Testis (tissue), 2 donors: ENCODE measurements at regions not wholly inside any gene's neighbourhood (a gene's known extent, or its start where the extent isn't known, plus 50 kb on each side); places are given as distances from the start of the nearest gene placed in this dataset.

ENCODE experiments used
- POLR2A ChIP-seq: fragments of 450-650 bp; IDR thresholded peaks from one replicate; pipeline ENCODE4 v1.6.1; 2017; ENCODE audit warnings: antibody characterized with exemption, mild to moderate bottlenecking, moderate library complexity
- TF ChIP-seq, protein P1 (sequence below), 3 experiments: fragments of 450-650 bp in 2 of 3; fragments of 200-600 bp in 1 of 3; sonication (generic) in 1 of 3; IDR thresholded peaks; one replicate each; pipeline ENCODE4 v1.5.1; 2016 to 2019; ENCODE audit warnings: antibody characterized with exemption in 3 of 3, mild to moderate bottlenecking in 2 of 3, moderate library complexity in 1 of 3

DNA sequence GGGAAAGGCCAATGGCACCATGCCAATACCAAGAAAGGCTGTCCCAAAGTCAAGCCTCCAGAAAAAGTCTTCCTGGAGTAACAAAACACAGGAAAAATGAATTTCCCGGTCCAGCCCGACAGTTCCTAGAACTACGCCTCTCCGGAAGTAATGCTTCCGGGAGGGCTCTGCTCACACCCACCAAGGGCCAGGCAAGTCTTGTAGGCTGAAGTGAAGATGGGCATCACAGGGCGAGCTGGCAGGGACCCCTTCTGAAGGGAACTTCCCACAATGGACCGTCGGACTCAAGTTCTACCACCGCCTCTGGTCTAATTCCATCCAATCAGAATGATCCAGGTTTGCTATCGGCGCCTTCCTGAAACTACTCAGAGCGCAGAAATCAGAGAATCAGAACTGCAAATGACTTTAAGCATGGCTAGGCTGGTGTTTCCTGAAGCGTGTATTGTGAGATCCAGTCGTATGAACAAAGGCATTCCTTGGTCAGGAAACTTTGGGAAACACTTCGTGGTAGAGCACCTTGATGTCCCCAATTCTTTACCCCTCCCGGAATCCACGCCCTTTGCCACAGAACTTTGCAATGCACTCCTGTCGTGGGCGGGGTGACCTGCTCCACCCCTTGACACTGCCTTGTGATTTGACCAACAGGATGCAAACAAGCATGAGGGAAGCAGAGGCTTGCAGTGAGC is 127.8 kb downstream of the BCOR start:
- TF ChIP-seq, protein P1, sequence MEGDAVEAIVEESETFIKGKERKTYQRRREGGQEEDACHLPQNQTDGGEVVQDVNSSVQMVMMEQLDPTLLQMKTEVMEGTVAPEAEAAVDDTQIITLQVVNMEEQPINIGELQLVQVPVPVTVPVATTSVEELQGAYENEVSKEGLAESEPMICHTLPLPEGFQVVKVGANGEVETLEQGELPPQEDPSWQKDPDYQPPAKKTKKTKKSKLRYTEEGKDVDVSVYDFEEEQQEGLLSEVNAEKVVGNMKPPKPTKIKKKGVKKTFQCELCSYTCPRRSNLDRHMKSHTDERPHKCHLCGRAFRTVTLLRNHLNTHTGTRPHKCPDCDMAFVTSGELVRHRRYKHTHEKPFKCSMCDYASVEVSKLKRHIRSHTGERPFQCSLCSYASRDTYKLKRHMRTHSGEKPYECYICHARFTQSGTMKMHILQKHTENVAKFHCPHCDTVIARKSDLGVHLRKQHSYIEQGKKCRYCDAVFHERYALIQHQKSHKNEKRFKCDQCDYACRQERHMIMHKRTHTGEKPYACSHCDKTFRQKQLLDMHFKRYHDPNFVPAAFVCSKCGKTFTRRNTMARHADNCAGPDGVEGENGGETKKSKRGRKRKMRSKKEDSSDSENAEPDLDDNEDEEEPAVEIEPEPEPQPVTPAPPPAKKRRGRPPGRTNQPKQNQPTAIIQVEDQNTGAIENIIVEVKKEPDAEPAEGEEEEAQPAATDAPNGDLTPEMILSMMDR (IDR thresholded peaks at IDR 0.05), result no peak
- TF ChIP-seq POLR2A, result no peak
